ENCODE measurements at regions not wholly inside any gene's neighbourhood (a gene's known extent, or its start where the extent isn't known, plus 50 kb on each side); places are given as distances from the start of the nearest gene placed in this dataset.

DNA sequence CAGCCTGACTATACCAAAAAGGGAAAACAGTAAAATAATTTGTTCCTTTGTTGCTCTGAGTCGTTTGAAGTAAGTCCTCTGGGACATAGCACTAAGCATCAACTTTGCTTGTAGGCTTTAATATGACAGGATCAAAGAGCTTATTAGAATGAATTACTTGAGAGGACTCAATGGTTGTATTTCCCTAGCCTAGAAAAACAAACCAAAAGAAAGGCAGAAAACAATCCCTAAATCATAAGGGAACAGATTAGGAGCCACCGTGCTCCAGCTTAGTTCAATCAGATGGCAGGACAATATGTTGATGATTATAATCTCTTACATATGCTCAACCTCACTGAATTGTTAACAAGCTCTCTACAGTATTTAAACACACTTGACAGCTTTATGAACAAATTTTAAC is 988.4 kb downstream of the FLRT2 start:
- Histone ChIP-seq H3K9me3 (ENCODE audit: low read length) (no peaks in the 10 kb centered on the region), H3K79me2 (replicated peaks; ENCODE audit: insufficient read depth, low read length) (no peaks in the 10 kb centered on the region), H3K4me3 (ENCODE audit: low read length) (no peak overlapping the region), H3F3A (ENCODE audit: insufficient read depth, low read length, poor library complexity, severe bottlenecking) (no peaks in the 10 kb centered on the region), H2AFZ (ENCODE audit: low read depth, low read length) (no peak overlapping the region), H4K20me1 (ENCODE audit: insufficient read depth) (no peaks in the 10 kb centered on the region), H3K9me2 (ENCODE audit: insufficient read depth, low read length) (no peaks in the 10 kb centered on the region), H3K36me3 (ENCODE audit: insufficient read depth, low read length) (no peaks in the 10 kb centered on the region), H3K27ac (ENCODE audit: low read length) (no peak overlapping the region), H3K9ac (ENCODE audit: low read length) (no peak overlapping the region), H3K4me2 (ENCODE audit: low read length) (no peak overlapping the region), H3K27me3 (ENCODE audit: insufficient read depth, low read depth, low read length) (no peaks in the 10 kb centered on the region)
- no peak for TF ChIP-seq SMC3 (conservative IDR thresholded peaks at IDR 0.05; ENCODE audit: poor library complexity)
- TF ChIP-seq POLR2AphosphoS5 (IDR thresholded peaks at IDR 0.05): no peak
- no peak for TF ChIP-seq TAF1 (IDR thresholded peaks at IDR 0.05; ENCODE audit: low read depth)
- no peak for TF ChIP-seq MXI1 (conservative IDR thresholded peaks at IDR 0.05; ENCODE audit: poor library complexity, severe bottlenecking)

DNA sequence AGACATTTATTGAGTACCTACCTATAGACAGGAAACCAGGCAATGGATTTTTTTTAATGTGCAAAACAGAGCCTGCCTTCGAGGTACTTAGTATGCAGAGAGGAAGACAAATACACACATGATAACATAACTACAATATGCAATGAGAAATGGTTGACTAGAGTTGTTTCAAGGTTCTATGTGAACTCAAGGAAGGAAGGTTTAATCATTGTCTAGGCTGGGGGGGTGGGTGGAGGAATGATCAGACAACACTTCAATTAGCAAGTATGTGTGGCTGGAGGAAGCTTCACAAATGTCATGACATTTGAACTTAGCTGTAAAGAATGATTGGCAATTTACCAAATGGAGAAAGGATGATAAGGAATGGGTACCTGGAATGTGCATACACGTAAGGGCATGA is 985.3 kb downstream of the FLRT2 start:
- Histone ChIP-seq H4K20me1 (ENCODE audit: insufficient read depth) (no peaks in the 10 kb centered on the region), H3K4me3 (ENCODE audit: low read length) (no peak overlapping the region), H3K36me3 (ENCODE audit: insufficient read depth, low read length) (no peaks in the 10 kb centered on the region), H3K27me3 (ENCODE audit: insufficient read depth, low read depth, low read length) (no peaks in the 10 kb centered on the region), H3K9me2 (ENCODE audit: insufficient read depth, low read length) (no peaks in the 10 kb centered on the region), H3K79me2 (replicated peaks; ENCODE audit: insufficient read depth, low read length) (no peaks in the 10 kb centered on the region), H2AFZ (ENCODE audit: low read depth, low read length) (no peak overlapping the region), H3K9me3 (ENCODE audit: low read length) (no peaks in the 10 kb centered on the region), H3K9ac (ENCODE audit: low read length) (no peak overlapping the region), H3K27ac (ENCODE audit: low read length) (no peak overlapping the region), H3K4me2 (ENCODE audit: low read length) (no peak overlapping the region), H3F3A (ENCODE audit: insufficient read depth, low read length, poor library complexity, severe bottlenecking) (no peaks in the 10 kb centered on the region)
- TF ChIP-seq SMC3 (conservative IDR thresholded peaks at IDR 0.05; ENCODE audit: poor library complexity) (no peak), MXI1 (conservative IDR thresholded peaks at IDR 0.05; ENCODE audit: poor library complexity, severe bottlenecking) (no peak), CTCF (IDR thresholded peaks at IDR 0.05; ENCODE audit: poor library complexity, severe bottlenecking) (no peak), TAF1 (IDR thresholded peaks at IDR 0.05; ENCODE audit: low read depth) (no peak), RAD21 (conservative IDR thresholded peaks at IDR 0.05) (no peak)
- TF ChIP-seq, protein P1, sequence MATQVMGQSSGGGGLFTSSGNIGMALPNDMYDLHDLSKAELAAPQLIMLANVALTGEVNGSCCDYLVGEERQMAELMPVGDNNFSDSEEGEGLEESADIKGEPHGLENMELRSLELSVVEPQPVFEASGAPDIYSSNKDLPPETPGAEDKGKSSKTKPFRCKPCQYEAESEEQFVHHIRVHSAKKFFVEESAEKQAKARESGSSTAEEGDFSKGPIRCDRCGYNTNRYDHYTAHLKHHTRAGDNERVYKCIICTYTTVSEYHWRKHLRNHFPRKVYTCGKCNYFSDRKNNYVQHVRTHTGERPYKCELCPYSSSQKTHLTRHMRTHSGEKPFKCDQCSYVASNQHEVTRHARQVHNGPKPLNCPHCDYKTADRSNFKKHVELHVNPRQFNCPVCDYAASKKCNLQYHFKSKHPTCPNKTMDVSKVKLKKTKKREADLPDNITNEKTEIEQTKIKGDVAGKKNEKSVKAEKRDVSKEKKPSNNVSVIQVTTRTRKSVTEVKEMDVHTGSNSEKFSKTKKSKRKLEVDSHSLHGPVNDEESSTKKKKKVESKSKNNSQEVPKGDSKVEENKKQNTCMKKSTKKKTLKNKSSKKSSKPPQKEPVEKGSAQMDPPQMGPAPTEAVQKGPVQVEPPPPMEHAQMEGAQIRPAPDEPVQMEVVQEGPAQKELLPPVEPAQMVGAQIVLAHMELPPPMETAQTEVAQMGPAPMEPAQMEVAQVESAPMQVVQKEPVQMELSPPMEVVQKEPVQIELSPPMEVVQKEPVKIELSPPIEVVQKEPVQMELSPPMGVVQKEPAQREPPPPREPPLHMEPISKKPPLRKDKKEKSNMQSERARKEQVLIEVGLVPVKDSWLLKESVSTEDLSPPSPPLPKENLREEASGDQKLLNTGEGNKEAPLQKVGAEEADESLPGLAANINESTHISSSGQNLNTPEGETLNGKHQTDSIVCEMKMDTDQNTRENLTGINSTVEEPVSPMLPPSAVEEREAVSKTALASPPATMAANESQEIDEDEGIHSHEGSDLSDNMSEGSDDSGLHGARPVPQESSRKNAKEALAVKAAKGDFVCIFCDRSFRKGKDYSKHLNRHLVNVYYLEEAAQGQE (IDR thresholded peaks at IDR 0.05; ENCODE audit: borderline replicate concordance): no peak

- no peak overlapping the region for H3K4me2 ChIP-seq (ENCODE audit: low read length)
Observed at GRCh38 chr14:86513564-86513963, 983.6 kb downstream of the FLRT2 start.

More at GRCh38 chr14:86513564-86513963, 983.6 kb downstream of the FLRT2 start:
- Histone ChIP-seq H3K27me3 (ENCODE audit: insufficient read depth, low read depth, low read length) (no peaks in the 10 kb centered on the region), H3K4me3 (ENCODE audit: low read length) (no peak overlapping the region), H2AFZ (ENCODE audit: low read depth, low read length) (no peak overlapping the region), H3K27ac (ENCODE audit: low read length) (no peak overlapping the region), H3K36me3 (ENCODE audit: insufficient read depth, low read length) (no peaks in the 10 kb centered on the region), H3F3A (ENCODE audit: insufficient read depth, low read length, poor library complexity, severe bottlenecking) (no peaks in the 10 kb centered on the region), H3K79me2 (replicated peaks; ENCODE audit: insufficient read depth, low read length) (no peaks in the 10 kb centered on the region), H3K9me3 (ENCODE audit: low read length) (no peaks in the 10 kb centered on the region), H4K20me1 (ENCODE audit: insufficient read depth) (no peaks in the 10 kb centered on the region), H3K9ac (ENCODE audit: low read length) (no peak overlapping the region), H3K9me2 (ENCODE audit: insufficient read depth, low read length) (no peaks in the 10 kb centered on the region)
- TF ChIP-seq RAD21 (conservative IDR thresholded peaks at IDR 0.05) (no peak), SMC3 (conservative IDR thresholded peaks at IDR 0.05; ENCODE audit: poor library complexity) (no peak), EP300 (conservative IDR thresholded peaks at IDR 0.05; ENCODE audit: poor library complexity, severe bottlenecking) (no peak), CTCF (IDR thresholded peaks at IDR 0.05; ENCODE audit: poor library complexity, severe bottlenecking) (no peak), EZH2 (IDR thresholded peaks at IDR 0.05; ENCODE audit: borderline replicate concordance, insufficient read depth, low read length, poor library complexity, severe bottlenecking) (no peak), TAF1 (IDR thresholded peaks at IDR 0.05; ENCODE audit: low read depth) (no peak), POLR2AphosphoS5 (IDR thresholded peaks at IDR 0.05) (no peak), MXI1 (conservative IDR thresholded peaks at IDR 0.05; ENCODE audit: poor library complexity, severe bottlenecking) (no peak)
- TF ChIP-seq, protein P1 (IDR thresholded peaks at IDR 0.05; ENCODE audit: borderline replicate concordance): no peak
